Gastroesophageal sphincter (tissue), 4 donors: ENCODE measurements at regions not wholly inside any gene's neighbourhood (a gene's known extent, or its start where the extent isn't known, plus 50 kb on each side); places are given as distances from the start of the nearest gene placed in this dataset.

Experiments used
- ATAC-seq: fragments of 150-250 bp; one replicate; pipeline ENCODE4 v1.9.1; 2016; ENCODE audit warnings: mild to moderate bottlenecking, moderate library complexity
- H3K27ac ChIP-seq, 4 donors: fragments of 200-600 bp; sonication (generic) in 3 of 4; 1 replicate in 3 of 4; 2 replicates in 1 of 4; pipeline ENCODE4 v1.5.1; 2016 to 2019
- H3K27me3 ChIP-seq: fragments of 200-600 bp; sonication (generic); one replicate; pipeline ENCODE4 v1.5.1; 2019
- H3K36me3 ChIP-seq, 2 donors: fragments of 200-600 bp; sonication (generic); one replicate each; pipeline ENCODE4 v1.5.1; 2019; ENCODE audit warnings: control low read depth in 1 of 2
- H3K4me1 ChIP-seq, 3 donors: fragments of 200-600 bp; sonication (generic); 1 replicate in 2 of 3; 2 replicates in 1 of 3; pipeline ENCODE4 v1.5.1; 2016 to 2019; ENCODE audit warnings: control low read depth in 2 of 3
- H3K4me3 ChIP-seq, 2 donors: fragments of 200-600 bp; sonication (generic); one replicate each; pipeline ENCODE4 v1.5.1; 2019; ENCODE audit warnings: mild to moderate bottlenecking in 1 of 2, moderate library complexity in 1 of 2
- H3K9me3 ChIP-seq, 3 donors: fragments of 200-600 bp; sonication (generic); one replicate each; pipeline ENCODE4 v1.5.1; 2017 to 2019; ENCODE audit warnings: control low read depth in 2 of 3
- CTCF ChIP-seq, 4 experiments: fragments of 200-600 bp in 2 of 4; fragments of 450-650 bp in 2 of 4; sonication (generic) in 1 of 4; IDR thresholded peaks; one replicate each; pipeline ENCODE4 v1.5.1; 2017 to 2019; ENCODE audit warnings: antibody characterized with exemption in 4 of 4, mild to moderate bottlenecking in 2 of 4, moderate library complexity in 2 of 4
- EP300 ChIP-seq: sonication (generic); formaldehyde crosslinking; IDR thresholded peaks from one replicate; pipeline ENCODE4 v1.6.1; 2017; ENCODE audit warnings: antibody characterized with exemption, mild to moderate bottlenecking
- POLR2A ChIP-seq, 2 donors: fragments of 450-650 bp; IDR thresholded peaks; one replicate each; pipeline ENCODE4 v1.6.1; 2017; ENCODE audit warnings: antibody characterized with exemption in 2 of 2, mild to moderate bottlenecking in 2 of 2, moderate library complexity in 1 of 2
- POLR2AphosphoS5 ChIP-seq: sonication (generic); formaldehyde crosslinking; IDR thresholded peaks from one replicate; pipeline ENCODE4 v1.6.1; 2017; ENCODE audit warnings: antibody characterized with exemption
- whole genome bisulfite sequencing, 2 donors: methylation state at CpG; one replicate each; pipeline ENCODE4 v1.1.5; 2018; ENCODE audit warnings: low coverage in 1 of 2; 5-methylcytosine and 5-hydroxymethylcytosine counted together

GRCh38 chr17:54789101-54789880 lies 111.4 kb upstream of the TOM1L1 start:
- Histone ChIP-seq H3K4me1 (no peaks in the 10 kb centered on the region), H3K4me3 (no peak overlapping the region), H3K9me3 (no peaks in the 10 kb centered on the region), H3K27ac (no peak overlapping the region), H3K36me3 (no peaks in the 10 kb centered on the region), H3K27me3 (no peaks in the 10 kb centered on the region)
- no peak for TF ChIP-seq POLR2AphosphoS5
- TF ChIP-seq POLR2A (IDR thresholded peaks at IDR 0.05): no peak
- no peak for TF ChIP-seq CTCF (IDR thresholded peaks at IDR 0.05)
- TF ChIP-seq EP300: no peak
- 17 to 27% methylated on average over 7 to 9 of the region's 10 CpGs for WGBS, 2 donors
- no peak for ATAC-seq

GRCh38 chr17:54793271-54793670 lies 107.4 kb upstream of the TOM1L1 start:
- WGBS, 2 donors: 65 to 81% methylated on average over 3 of the region's 3 CpGs
- Histone ChIP-seq H3K9me3 (no peaks in the 10 kb centered on the region), H3K27ac (no peak overlapping the region), H3K4me3 (no peak overlapping the region), H3K27me3 (no peaks in the 10 kb centered on the region), H3K36me3 (no peaks in the 10 kb centered on the region), H3K4me1 (no peaks in the 10 kb centered on the region)
- no peak for ATAC-seq
- TF ChIP-seq POLR2AphosphoS5: no peak
- TF ChIP-seq EP300: no peak
- no peak for TF ChIP-seq POLR2A (IDR thresholded peaks at IDR 0.05)
- no peak for TF ChIP-seq CTCF (IDR thresholded peaks at IDR 0.05)

- Histone ChIP-seq H3K4me1 (no peaks in the 10 kb centered on the region), H3K4me3 (no peak overlapping the region), H3K27ac (no peak overlapping the region), H3K36me3 (no peaks in the 10 kb centered on the region), H3K9me3 (peaks cover 0 to 3% (median 0%) of the 10 kb centered on the region in 3 donors), H3K27me3 (no peaks in the 10 kb centered on the region)
- no peak for TF ChIP-seq EP300
- TF ChIP-seq POLR2A (IDR thresholded peaks at IDR 0.05): no peak
- no peak for TF ChIP-seq POLR2AphosphoS5
- no peak for TF ChIP-seq CTCF (IDR thresholded peaks at IDR 0.05)
- no peak for ATAC-seq
Observed at GRCh38 chr17:54795046-54795445, 105.6 kb upstream of the TOM1L1 start.

GRCh38 chr17:54807331-54807730 lies 93.3 kb upstream of the TOM1L1 start:
- ATAC-seq: no peak
- WGBS, 2 donors: 63 to 71% methylated on average over 1 to 2 of the region's 2 CpGs
- H3K4me1 ChIP-seq: no peaks in the 10 kb centered on the region
- no peak for TF ChIP-seq POLR2A (IDR thresholded peaks at IDR 0.05)
- no peak for TF ChIP-seq POLR2AphosphoS5
- TF ChIP-seq CTCF (IDR thresholded peaks at IDR 0.05): no peak
- no peak for TF ChIP-seq EP300
- H3K9me3 ChIP-seq: no peaks in the 10 kb centered on the region
- H3K27ac ChIP-seq: no peak overlapping the region
- no peaks in the 10 kb centered on the region for H3K36me3 ChIP-seq
- H3K27me3 ChIP-seq: no peaks in the 10 kb centered on the region
- no peak overlapping the region for H3K4me3 ChIP-seq

GRCh38 chr17:54813896-54814295 lies 86.8 kb upstream of the TOM1L1 start:
- no peak overlapping the region for H3K27ac ChIP-seq
- no peaks in the 10 kb centered on the region for H3K4me1 ChIP-seq
- H3K27me3 ChIP-seq: no peaks in the 10 kb centered on the region
- no peaks in the 10 kb centered on the region for H3K9me3 ChIP-seq
- no peak for ATAC-seq
- WGBS, 2 donors: 80 to 83% methylated on average over 1 of the region's 1 CpG
- no peak overlapping the region for H3K4me3 ChIP-seq
- H3K36me3 ChIP-seq: no peaks in the 10 kb centered on the region
- TF ChIP-seq POLR2A (IDR thresholded peaks at IDR 0.05): no peak
- no peak for TF ChIP-seq EP300
- no peak for TF ChIP-seq CTCF (IDR thresholded peaks at IDR 0.05)
- TF ChIP-seq POLR2AphosphoS5: no peak
